Ascending aorta (tissue), 2 donors: ENCODE measurements at regions not wholly inside any gene's neighbourhood (a gene's known extent, or its start where the extent isn't known, plus 50 kb on each side); places are given as distances from the start of the nearest gene placed in this dataset.
"Not testable (repeated sequence)": the region's sequence is repeated elsewhere in the genome, so short reads cannot be mapped to it uniquely, and the experiment has no call there.

Experiments
- DNase-seq, 2 donors: peaks; one replicate each; pipeline ENCODE4 v3.0.0-alpha.2; 2019; ENCODE audit warnings: low spot score in 2 of 2
- H3K27ac ChIP-seq, 2 donors: fragments of 200-600 bp; sonication (generic); one replicate each; pipeline ENCODE4 v1.5.1; 2016 to 2017; ENCODE audit warnings: mild to moderate bottlenecking in 1 of 2
- H3K27me3 ChIP-seq: fragments of 200-600 bp; sonication (generic); one replicate; pipeline ENCODE4 v1.5.1; 2017
- H3K36me3 ChIP-seq, 2 donors: fragments of 200-600 bp; sonication (generic); one replicate each; pipeline ENCODE4 v1.5.1; 2016
- H3K4me1 ChIP-seq, 2 donors: fragments of 200-600 bp; sonication (generic); one replicate each; pipeline ENCODE4 v1.5.1; 2016 to 2017; ENCODE audit warnings: mild to moderate bottlenecking in 1 of 2
- H3K4me3 ChIP-seq, 2 donors: fragments of 200-600 bp; sonication (generic); one replicate each; pipeline ENCODE4 v1.5.1; 2016 to 2017; ENCODE audit warnings: mild to moderate bottlenecking in 1 of 2
- H3K9me3 ChIP-seq, 2 donors: fragments of 200-600 bp; sonication (generic); one replicate each; pipeline ENCODE4 v1.5.1; 2016
- CTCF ChIP-seq, 3 experiments: fragments of 200-600 bp in 2 of 3; fragments of 450-650 bp in 1 of 3; sonication (generic) in 2 of 3; IDR thresholded peaks; one replicate each; pipeline ENCODE4 v1.5.1; 2016 to 2019; ENCODE audit warnings: antibody characterized with exemption in 3 of 3, mild to moderate bottlenecking in 1 of 3, moderate library complexity in 1 of 3
- intact Hi-C: fragments of 100-400 bp; cut with DNase I; formaldehyde crosslinking; loops from one replicate; pipeline ENCODE4 v1.15.1; 2023

DNA sequence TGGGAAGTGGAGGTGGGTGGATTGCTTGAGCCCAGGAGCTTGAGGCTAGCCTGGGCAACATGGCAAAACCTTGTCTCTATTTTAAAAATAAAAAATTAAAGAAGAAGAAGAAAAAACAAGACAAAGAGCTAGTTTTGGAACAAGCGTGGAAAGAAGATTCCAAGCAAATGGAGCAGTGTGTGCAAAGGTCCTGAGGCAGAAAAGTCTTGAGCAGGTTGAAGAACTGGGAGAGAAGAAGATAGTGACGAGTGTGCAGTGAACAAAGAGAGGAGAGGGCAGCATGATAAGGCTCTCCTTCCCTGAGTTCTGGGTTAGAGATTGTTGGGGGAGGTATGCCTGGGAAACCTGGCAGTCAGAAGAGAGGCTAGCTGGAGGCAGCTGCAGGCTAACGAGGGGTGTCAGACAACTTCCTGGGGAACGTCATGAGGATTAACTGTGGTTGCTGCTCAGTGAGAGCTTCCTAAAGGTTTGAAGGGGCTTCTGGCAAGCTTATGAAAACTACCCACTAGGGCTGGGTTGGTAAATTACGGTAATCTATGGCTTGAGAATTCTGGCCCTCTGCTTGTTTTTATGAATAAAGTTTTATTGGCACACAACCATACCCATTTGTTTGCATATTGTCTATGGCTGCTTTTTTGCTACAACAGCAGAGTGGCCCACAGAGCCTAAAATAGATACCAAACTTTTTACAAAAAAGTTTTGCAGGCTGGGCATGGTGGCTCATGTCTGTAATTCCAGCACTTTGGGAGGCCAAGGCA lies 128.9 kb downstream of the ZFP64 start:
- intact Hi-C loops = no loop called here
- H3K36me3 ChIP-seq = no peaks in the 10 kb centered on the region
- no peaks in the 10 kb centered on the region for H3K4me1 ChIP-seq
- no peak for TF ChIP-seq CTCF (IDR thresholded peaks at IDR 0.05)
- H3K9me3 ChIP-seq = peaks cover 0 to 4% of the 10 kb centered on the region in 2 donors
- H3K27ac ChIP-seq = no peak overlapping the region
- no peak for DNase-seq
- H3K27me3 ChIP-seq = no peaks in the 10 kb centered on the region
- H3K4me3 ChIP-seq = no peak overlapping the region

GRCh38 chr20:52060794-52061714 lies 130.5 kb downstream of the ZFP64 start:
- H3K9me3 ChIP-seq = peaks cover 13 to 18% of the 10 kb centered on the region in 2 donors
- intact Hi-C loops = no loop called here

GRCh38 chr20:52057133-52057532 lies 134.4 kb downstream of the ZFP64 start:
- peaks cover 13 to 17% of the 10 kb centered on the region in 2 donors for H3K9me3 ChIP-seq
- DNase-seq, H3K27me3 ChIP-seq, H3K27ac ChIP-seq, H3K4me1 ChIP-seq, H3K4me3 ChIP-seq, H3K36me3 ChIP-seq, intact Hi-C loops: not testable (repeated sequence)

More at GRCh38 chr20:52060794-52061714, 130.5 kb downstream of the ZFP64 start:
- Histone ChIP-seq H3K4me3 (no peak overlapping the region), H3K4me1 (no peaks in the 10 kb centered on the region), H3K27me3 (no peaks in the 10 kb centered on the region), H3K36me3 (no peaks in the 10 kb centered on the region), H3K27ac (no peak overlapping the region)
- TF ChIP-seq CTCF (IDR thresholded peaks at IDR 0.05) = no peak
- DNase-seq = no peak

DNA sequence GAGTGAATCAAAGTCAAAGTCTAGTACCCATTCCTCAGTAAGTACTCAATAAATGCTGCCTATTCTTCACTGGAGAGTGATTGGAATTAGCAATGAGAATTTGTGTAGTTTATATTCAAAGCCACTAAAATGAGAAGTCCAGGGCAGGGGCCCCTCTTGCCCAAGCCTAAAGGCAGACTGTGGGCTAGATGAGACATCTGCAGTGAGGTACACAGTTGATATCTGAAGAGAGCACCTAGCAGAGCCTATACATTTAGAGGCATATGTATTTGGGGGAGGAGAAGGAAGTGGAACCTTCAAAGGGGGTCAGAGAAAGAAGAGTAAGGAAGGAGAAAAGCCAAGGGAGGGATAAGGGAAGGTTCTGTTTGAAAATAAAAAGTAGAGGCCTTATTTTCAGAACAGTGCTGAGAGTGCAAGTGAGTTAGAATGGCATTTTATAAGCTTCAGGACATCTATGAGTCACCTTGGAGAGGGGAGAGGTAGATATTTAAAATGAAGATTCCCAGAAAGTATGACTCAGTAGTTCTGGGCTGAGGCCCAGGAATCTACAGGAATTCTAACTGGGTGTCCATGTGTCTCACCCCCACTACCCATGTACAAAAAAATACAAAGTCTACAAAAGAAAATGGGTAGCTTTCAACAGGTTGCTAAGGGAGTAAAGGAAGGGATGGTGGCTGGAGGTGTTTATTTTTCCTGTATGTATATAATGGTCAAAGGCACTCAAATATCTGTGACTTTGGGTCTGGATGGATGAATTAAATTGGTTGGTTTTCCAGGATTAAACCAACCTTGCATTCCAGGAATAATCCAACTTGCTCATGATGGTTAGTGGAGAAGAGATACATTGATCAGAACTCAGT lies 135.1 kb downstream of the ZFP64 start:
- DNase-seq = no peak
- peaks cover 13 to 17% of the 10 kb centered on the region in 2 donors for H3K9me3 ChIP-seq
- no peak for TF ChIP-seq CTCF (IDR thresholded peaks at IDR 0.05)
- intact Hi-C loops = no loop called here
- no peak overlapping the region for H3K27ac ChIP-seq
- no peaks in the 10 kb centered on the region for H3K36me3 ChIP-seq
- H3K4me3 ChIP-seq = no peak overlapping the region
- H3K27me3 ChIP-seq = no peaks in the 10 kb centered on the region
- H3K4me1 ChIP-seq = no peaks in the 10 kb centered on the region

GRCh38 chr20:52054123-52054522 lies 137.5 kb downstream of the ZFP64 start:
- H3K4me3 ChIP-seq = no peak overlapping the region
- no peak for TF ChIP-seq CTCF (IDR thresholded peaks at IDR 0.05)
- no peaks in the 10 kb centered on the region for H3K27me3 ChIP-seq
- no peaks in the 10 kb centered on the region for H3K4me1 ChIP-seq
- intact Hi-C loops = no loop called here
- no peak for DNase-seq
- peaks cover 13 to 17% of the 10 kb centered on the region in 2 donors for H3K9me3 ChIP-seq
- H3K36me3 ChIP-seq = no peaks in the 10 kb centered on the region
- H3K27ac ChIP-seq = no peak overlapping the region
